ENCODE measurements at regions not wholly inside any gene's neighbourhood (a gene's known extent, or its start where the extent isn't known, plus 50 kb on each side); places are given as distances from the start of the nearest gene placed in this dataset.

DNA sequence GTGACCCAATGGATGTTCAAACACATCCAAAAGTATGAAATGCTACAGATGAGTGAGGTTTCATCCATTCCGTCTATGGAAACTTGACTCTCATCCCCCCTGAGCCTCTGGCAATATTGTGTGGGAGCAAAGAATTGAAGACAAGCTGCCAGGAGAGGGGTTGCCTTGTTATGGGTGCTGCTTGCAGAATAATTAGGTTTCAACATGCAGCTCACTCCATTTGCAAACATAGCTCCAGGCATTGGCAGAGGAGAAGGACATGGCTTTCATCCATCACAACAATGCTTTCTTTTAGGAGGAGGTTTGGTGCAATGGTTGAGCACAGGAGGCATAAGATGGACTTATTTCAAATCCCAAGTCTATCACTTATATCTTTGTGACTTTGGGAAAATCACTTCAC, 220.7 kb upstream of the SRRM4 start:
- H3K9me3 ChIP-seq (ENCODE audit: control insufficient read depth in 5 of 5, low read length in 5 of 5), result peaks cover 0 to 11% (median 0%) of the 10 kb centered on the region in 5 donors
- H3K27me3 ChIP-seq (ENCODE audit: control insufficient read depth in 5 of 5, insufficient read depth in 4 of 5, low read length in 5 of 5), result peaks cover 0 to 2% (median 0%) of the 10 kb centered on the region in 5 donors
- no peaks in the 10 kb centered on the region for H3K36me3 ChIP-seq (ENCODE audit: control insufficient read depth in 5 of 5, insufficient read depth in 5 of 5, low read length in 5 of 5)
- H3K27ac ChIP-seq (ENCODE audit: low read depth, low read length), result no peak overlapping the region
- no peak overlapping the region for H3K9ac ChIP-seq (ENCODE audit: low read length in 5 of 5)
- no peak overlapping the region for H3K4me3 ChIP-seq (ENCODE audit: low read depth in 1 of 5, low read length in 5 of 5)
- no peaks in the 10 kb centered on the region for H3K4me1 ChIP-seq (ENCODE audit: control insufficient read depth in 5 of 5, insufficient read depth in 5 of 5, low read length in 5 of 5)

DNA sequence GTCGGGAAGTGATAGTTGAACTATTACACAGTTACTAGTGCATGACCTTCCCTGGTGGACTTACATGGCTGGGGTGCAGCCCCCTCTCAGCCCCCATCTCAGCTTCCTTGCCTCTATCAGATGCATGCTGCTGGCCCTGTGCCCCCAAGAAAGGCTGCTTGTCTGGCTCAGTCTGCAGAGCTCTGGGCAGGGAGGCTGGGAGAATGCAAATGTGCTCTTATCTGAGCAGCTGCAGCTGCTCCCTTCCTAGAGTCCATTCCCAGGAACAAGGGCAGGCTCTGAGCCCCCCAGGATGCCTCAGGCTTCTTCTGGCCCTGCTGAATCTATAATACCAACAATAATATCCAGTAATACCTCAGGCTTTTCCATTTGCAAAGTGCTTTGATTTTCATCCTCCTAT, 218.1 kb upstream of the SRRM4 start:
- Histone ChIP-seq H3K36me3 (ENCODE audit: control insufficient read depth in 5 of 5, insufficient read depth in 5 of 5, low read length in 5 of 5) (no peaks in the 10 kb centered on the region), H3K27ac (ENCODE audit: low read depth, low read length) (no peak overlapping the region), H3K9me3 (ENCODE audit: control insufficient read depth in 5 of 5, low read length in 5 of 5) (peaks cover 0 to 11% (median 0%) of the 10 kb centered on the region in 5 donors), H3K27me3 (ENCODE audit: control insufficient read depth in 5 of 5, insufficient read depth in 4 of 5, low read length in 5 of 5) (peaks cover 0 to 2% (median 0%) of the 10 kb centered on the region in 5 donors), H3K4me1 (ENCODE audit: control insufficient read depth in 5 of 5, insufficient read depth in 5 of 5, low read length in 5 of 5) (no peaks in the 10 kb centered on the region), H3K4me3 (ENCODE audit: low read depth in 1 of 5, low read length in 5 of 5) (no peak overlapping the region), H3K9ac (ENCODE audit: low read length in 5 of 5) (no peak overlapping the region)

DNA sequence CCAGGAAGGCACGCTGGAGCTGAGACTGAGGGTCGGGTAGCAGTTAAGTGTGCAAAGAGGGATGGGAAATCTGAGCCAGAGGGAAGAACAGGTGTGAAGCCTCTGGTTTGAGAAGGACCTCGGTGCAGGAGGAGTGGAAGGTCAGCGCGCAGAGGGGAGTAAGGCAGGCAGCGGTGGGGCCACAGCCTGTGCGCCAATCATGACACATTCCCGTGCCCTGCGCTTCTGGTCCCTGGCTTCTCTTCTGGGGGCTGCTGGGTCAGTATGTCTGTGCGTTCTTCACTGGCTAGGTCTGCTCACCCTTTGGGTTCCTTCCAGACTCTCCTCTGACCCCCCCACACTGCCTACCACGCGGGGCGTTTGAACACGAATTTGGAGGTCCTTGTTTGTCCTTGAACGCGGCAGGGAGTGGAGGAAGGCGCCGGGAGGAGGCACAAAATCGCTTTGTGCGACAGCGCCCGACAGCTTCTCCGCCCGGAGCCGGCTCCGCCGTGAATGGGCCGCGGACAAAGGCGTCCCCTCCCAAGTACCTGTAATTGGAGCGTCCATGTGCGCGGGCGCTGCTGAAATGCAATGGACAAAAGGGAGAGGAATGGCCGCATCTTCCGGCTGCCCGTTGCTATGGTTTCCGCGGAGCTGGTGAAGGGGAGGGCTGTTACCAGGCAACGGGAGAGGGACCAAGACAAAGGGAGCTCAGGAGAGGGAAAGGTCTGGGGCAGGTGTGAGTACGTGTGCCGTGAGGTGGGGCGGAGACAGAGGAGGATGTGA, 207.2 kb upstream of the SRRM4 start:
- Histone ChIP-seq H3K36me3 (ENCODE audit: control insufficient read depth in 5 of 5, insufficient read depth in 5 of 5, low read length in 5 of 5) (no peaks in the 10 kb centered on the region), H3K4me1 (ENCODE audit: control insufficient read depth in 5 of 5, insufficient read depth in 5 of 5, low read length in 5 of 5) (no peaks in the 10 kb centered on the region), H3K9ac (ENCODE audit: low read length in 5 of 5) (no peak overlapping the region), H3K27me3 (ENCODE audit: control insufficient read depth in 5 of 5, insufficient read depth in 4 of 5, low read length in 5 of 5) (peaks cover 9 to 23% (median 11%) of the 10 kb centered on the region in 5 donors), H3K4me3 (ENCODE audit: low read depth in 1 of 5, low read length in 5 of 5) (no peak overlapping the region), H3K9me3 (ENCODE audit: control insufficient read depth in 5 of 5, low read length in 5 of 5) (peaks cover 0 to 6% (median 0%) of the 10 kb centered on the region in 5 donors), H3K27ac (ENCODE audit: low read depth, low read length) (no peak overlapping the region)

DNA sequence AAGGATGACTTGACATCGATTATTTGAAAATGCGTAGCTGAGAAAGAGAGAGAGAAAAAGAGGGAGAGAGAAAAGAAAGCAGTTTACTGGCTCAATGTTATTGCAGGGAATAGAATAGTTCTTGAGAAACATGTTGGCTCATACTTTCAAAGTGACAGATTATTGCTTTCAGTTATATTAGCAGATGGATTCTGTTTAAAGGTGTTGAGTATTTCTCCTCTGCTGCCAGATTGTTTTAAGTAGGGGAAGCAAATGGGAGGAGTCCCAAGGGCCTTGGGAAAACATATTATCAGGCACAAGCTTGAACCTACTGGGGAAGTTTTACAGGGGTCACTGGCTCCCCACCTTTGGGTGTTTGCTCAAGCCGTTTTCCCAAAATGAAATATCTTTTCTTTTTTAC, 203.8 kb upstream of the SRRM4 start:
- H3K9me3 ChIP-seq (ENCODE audit: control insufficient read depth in 5 of 5, low read length in 5 of 5), result peaks cover 0 to 6% (median 0%) of the 10 kb centered on the region in 5 donors
- H3K4me3 ChIP-seq (ENCODE audit: low read depth in 1 of 5, low read length in 5 of 5), result no peak overlapping the region
- no peaks in the 10 kb centered on the region for H3K4me1 ChIP-seq (ENCODE audit: control insufficient read depth in 5 of 5, insufficient read depth in 5 of 5, low read length in 5 of 5)
- H3K9ac ChIP-seq (ENCODE audit: low read length in 5 of 5), result no peak overlapping the region
- H3K27ac ChIP-seq (ENCODE audit: low read depth, low read length), result no peak overlapping the region
- H3K27me3 ChIP-seq (ENCODE audit: control insufficient read depth in 5 of 5, insufficient read depth in 4 of 5, low read length in 5 of 5), result peaks cover 9 to 18% (median 11%) of the 10 kb centered on the region in 5 donors
- no peaks in the 10 kb centered on the region for H3K36me3 ChIP-seq (ENCODE audit: control insufficient read depth in 5 of 5, insufficient read depth in 5 of 5, low read length in 5 of 5)

DNA sequence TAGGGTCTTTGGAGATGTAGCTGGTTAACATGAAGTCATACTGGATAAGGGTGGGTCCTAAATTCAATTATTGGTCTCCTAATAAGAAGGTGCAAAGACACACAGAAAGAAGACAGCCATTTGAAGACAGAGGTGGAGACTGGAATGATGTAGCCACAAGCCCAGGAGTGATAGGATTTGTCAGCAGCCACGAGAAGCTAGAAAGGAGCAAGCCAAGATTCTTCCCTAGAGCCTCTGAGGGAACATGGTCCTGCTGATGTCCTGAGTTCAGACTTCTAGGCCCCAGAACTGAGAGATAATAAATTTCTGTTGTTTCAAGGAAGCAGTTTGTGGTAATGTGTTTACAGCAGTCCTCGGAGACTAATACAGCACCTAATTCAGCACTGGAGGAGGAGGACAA, 203.3 kb upstream of the SRRM4 start:
- H3K36me3 ChIP-seq (ENCODE audit: control insufficient read depth in 5 of 5, insufficient read depth in 5 of 5, low read length in 5 of 5), result no peaks in the 10 kb centered on the region
- no peak overlapping the region for H3K4me3 ChIP-seq (ENCODE audit: low read depth in 1 of 5, low read length in 5 of 5)
- no peaks in the 10 kb centered on the region for H3K4me1 ChIP-seq (ENCODE audit: control insufficient read depth in 5 of 5, insufficient read depth in 5 of 5, low read length in 5 of 5)
- no peak overlapping the region for H3K9ac ChIP-seq (ENCODE audit: low read length in 5 of 5)
- H3K9me3 ChIP-seq (ENCODE audit: control insufficient read depth in 5 of 5, low read length in 5 of 5), result peaks cover 0 to 6% (median 0%) of the 10 kb centered on the region in 5 donors
- no peak overlapping the region for H3K27ac ChIP-seq (ENCODE audit: low read depth, low read length)
- H3K27me3 ChIP-seq (ENCODE audit: control insufficient read depth in 5 of 5, insufficient read depth in 4 of 5, low read length in 5 of 5), result peaks cover 6 to 18% (median 9%) of the 10 kb centered on the region in 5 donors

DNA sequence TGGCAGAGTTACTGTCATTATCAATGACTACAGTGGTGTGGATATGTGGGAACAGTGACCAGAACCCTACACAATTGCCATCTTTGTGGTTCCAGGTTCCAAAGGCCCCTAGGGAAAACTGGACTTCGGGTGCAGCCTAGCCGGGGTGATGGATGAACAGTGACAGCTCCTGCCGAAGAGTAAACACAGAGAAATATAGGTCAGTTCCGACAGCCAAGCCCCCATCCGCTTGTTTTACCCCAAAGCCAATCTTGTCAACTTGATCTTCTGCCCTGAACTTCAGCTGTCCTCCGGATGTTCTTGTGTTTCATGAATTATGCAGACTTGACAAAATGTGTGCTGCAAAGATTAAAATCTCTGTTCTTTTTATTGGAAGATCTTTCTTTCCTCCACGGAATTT, 200.4 kb upstream of the SRRM4 start:
- Histone ChIP-seq H3K27ac (ENCODE audit: low read depth, low read length) (no peak overlapping the region), H3K36me3 (ENCODE audit: control insufficient read depth in 5 of 5, insufficient read depth in 5 of 5, low read length in 5 of 5) (no peaks in the 10 kb centered on the region), H3K27me3 (ENCODE audit: control insufficient read depth in 5 of 5, insufficient read depth in 4 of 5, low read length in 5 of 5) (peaks cover 0 to 3% (median 0%) of the 10 kb centered on the region in 5 donors), H3K4me1 (ENCODE audit: control insufficient read depth in 5 of 5, insufficient read depth in 5 of 5, low read length in 5 of 5) (no peaks in the 10 kb centered on the region), H3K4me3 (ENCODE audit: low read depth in 1 of 5, low read length in 5 of 5) (no peak overlapping the region), H3K9ac (ENCODE audit: low read length in 5 of 5) (no peak overlapping the region), H3K9me3 (ENCODE audit: control insufficient read depth in 5 of 5, low read length in 5 of 5) (peaks cover 0 to 6% (median 0%) of the 10 kb centered on the region in 5 donors)

DNA sequence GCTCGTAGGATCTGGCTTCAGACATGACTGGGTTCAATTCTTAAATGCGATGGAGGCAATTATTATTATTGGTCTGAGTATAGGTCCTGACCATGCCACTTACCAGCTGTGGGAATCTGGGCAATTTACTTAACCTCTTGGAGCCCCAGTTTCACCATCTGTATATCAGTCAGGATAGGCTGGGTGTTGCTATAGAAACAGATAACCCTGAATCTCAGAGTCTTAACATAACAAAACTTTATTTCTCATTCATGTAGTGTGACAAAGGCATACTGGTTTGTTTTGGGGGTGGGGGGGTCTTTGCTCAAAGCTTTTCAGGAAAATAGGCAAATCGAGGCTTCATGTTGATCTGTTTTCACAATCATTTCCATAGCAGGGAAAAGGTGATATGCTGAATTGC, 199.6 kb upstream of the SRRM4 start:
- no peak overlapping the region for H3K4me3 ChIP-seq (ENCODE audit: low read depth in 1 of 5, low read length in 5 of 5)
- H3K9me3 ChIP-seq (ENCODE audit: control insufficient read depth in 5 of 5, low read length in 5 of 5), result peaks cover 0 to 6% (median 0%) of the 10 kb centered on the region in 5 donors
- no peaks in the 10 kb centered on the region for H3K4me1 ChIP-seq (ENCODE audit: control insufficient read depth in 5 of 5, insufficient read depth in 5 of 5, low read length in 5 of 5)
- no peaks in the 10 kb centered on the region for H3K36me3 ChIP-seq (ENCODE audit: control insufficient read depth in 5 of 5, insufficient read depth in 5 of 5, low read length in 5 of 5)
- no peak overlapping the region for H3K27ac ChIP-seq (ENCODE audit: low read depth, low read length)
- H3K27me3 ChIP-seq (ENCODE audit: control insufficient read depth in 5 of 5, insufficient read depth in 4 of 5, low read length in 5 of 5), result peaks cover 0 to 3% (median 0%) of the 10 kb centered on the region in 5 donors
- H3K9ac ChIP-seq (ENCODE audit: low read length in 5 of 5), result no peak overlapping the region

DNA sequence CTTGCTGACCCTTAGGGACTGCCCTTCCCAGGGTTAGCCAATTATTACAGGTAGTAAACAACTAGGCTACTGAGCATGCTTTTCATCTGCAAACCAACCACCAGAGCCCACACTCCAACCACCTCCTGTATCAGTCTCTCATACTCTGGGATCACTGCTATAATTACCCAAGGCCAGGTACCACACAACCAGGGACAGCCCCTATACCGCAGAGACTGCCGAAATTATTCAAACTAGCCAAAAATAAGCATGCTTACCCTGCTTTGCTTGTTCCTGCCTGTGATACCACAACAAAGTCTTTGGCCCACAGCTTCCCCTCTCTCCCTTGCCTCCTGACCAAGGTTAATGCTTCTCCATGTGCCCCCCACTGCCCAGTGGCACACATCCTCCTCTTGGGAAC, 197.6 kb upstream of the SRRM4 start:
- Histone ChIP-seq H3K9me3 (ENCODE audit: control insufficient read depth in 5 of 5, low read length in 5 of 5) (peaks cover 0 to 6% (median 0%) of the 10 kb centered on the region in 5 donors), H3K27ac (ENCODE audit: low read depth, low read length) (no peak overlapping the region), H3K36me3 (ENCODE audit: control insufficient read depth in 5 of 5, insufficient read depth in 5 of 5, low read length in 5 of 5) (no peaks in the 10 kb centered on the region), H3K27me3 (ENCODE audit: control insufficient read depth in 5 of 5, insufficient read depth in 4 of 5, low read length in 5 of 5) (no peaks in the 10 kb centered on the region), H3K4me3 (ENCODE audit: low read depth in 1 of 5, low read length in 5 of 5) (no peak overlapping the region), H3K4me1 (ENCODE audit: control insufficient read depth in 5 of 5, insufficient read depth in 5 of 5, low read length in 5 of 5) (no peaks in the 10 kb centered on the region), H3K9ac (ENCODE audit: low read length in 5 of 5) (no peak overlapping the region)

DNA sequence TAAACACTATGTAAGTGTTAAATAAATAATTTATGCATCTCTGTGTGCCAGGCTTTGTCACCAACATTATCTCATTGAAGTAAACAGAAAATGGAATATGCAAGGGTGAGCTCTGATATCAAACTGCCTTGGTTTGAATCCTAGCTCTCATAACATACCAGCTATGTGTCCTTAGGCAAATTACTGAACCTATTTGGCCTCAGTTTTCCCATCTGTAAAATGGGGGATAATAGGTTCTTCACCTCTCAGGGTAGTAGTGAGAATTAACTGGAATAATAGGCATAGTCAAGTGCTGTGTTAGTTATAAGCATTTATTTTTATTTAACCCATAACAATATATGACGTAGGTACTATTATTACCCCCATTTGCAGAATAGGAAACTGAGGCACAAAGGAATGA, 190.8 kb upstream of the SRRM4 start:
- H3K4me3 ChIP-seq (ENCODE audit: low read depth in 1 of 5, low read length in 5 of 5), result no peak overlapping the region
- H3K9me3 ChIP-seq (ENCODE audit: control insufficient read depth in 5 of 5, low read length in 5 of 5), result no peaks in the 10 kb centered on the region
- H3K27ac ChIP-seq (ENCODE audit: low read depth, low read length), result no peak overlapping the region
- no peaks in the 10 kb centered on the region for H3K36me3 ChIP-seq (ENCODE audit: control insufficient read depth in 5 of 5, insufficient read depth in 5 of 5, low read length in 5 of 5)
- H3K27me3 ChIP-seq (ENCODE audit: control insufficient read depth in 5 of 5, insufficient read depth in 4 of 5, low read length in 5 of 5), result no peaks in the 10 kb centered on the region
- no peaks in the 10 kb centered on the region for H3K4me1 ChIP-seq (ENCODE audit: control insufficient read depth in 5 of 5, insufficient read depth in 5 of 5, low read length in 5 of 5)
- H3K9ac ChIP-seq (ENCODE audit: low read length in 5 of 5), result no peak overlapping the region

DNA sequence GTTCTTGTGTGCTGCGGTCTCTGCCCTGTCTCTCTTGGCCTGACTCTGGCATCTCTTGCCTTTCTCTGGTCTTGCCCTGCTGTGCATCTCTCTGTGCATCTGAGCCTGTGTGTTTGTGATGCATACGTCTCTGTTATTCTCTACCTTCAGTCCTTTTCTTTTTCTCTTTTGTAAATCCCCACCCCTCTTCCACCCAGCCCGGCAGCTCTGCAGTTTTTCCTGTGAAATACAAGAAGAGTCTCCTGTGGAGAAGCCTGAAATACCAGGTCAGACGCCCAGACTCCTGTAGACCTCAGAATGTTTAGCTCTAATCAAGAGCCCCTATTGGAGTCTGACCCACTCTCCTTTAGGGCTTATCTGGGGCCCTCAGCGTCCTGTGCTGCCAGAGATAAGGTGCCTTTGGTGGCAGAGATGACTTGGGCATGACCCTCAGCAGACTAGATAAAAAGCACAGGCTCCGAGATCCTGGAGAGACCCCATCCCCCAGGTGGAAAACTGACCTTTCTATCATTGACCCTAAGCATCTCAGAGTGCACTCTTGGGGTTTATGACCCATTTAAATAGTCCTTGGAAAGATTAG, 167.5 kb upstream of the SRRM4 start:
- Histone ChIP-seq H3K9me3 (ENCODE audit: control insufficient read depth in 5 of 5, low read length in 5 of 5) (peaks cover 0 to 9% (median 5%) of the 10 kb centered on the region in 5 donors), H3K27me3 (ENCODE audit: control insufficient read depth in 5 of 5, insufficient read depth in 4 of 5, low read length in 5 of 5) (no peaks in the 10 kb centered on the region), H3K9ac (ENCODE audit: low read length in 5 of 5) (no peak overlapping the region), H3K4me1 (ENCODE audit: control insufficient read depth in 5 of 5, insufficient read depth in 5 of 5, low read length in 5 of 5) (no peaks in the 10 kb centered on the region), H3K36me3 (ENCODE audit: control insufficient read depth in 5 of 5, insufficient read depth in 5 of 5, low read length in 5 of 5) (no peaks in the 10 kb centered on the region), H3K27ac (ENCODE audit: low read depth, low read length) (no peak overlapping the region), H3K4me3 (ENCODE audit: low read depth in 1 of 5, low read length in 5 of 5) (no peak overlapping the region)
